ENCODE measurements at regions not wholly inside any gene's neighbourhood (a gene's known extent, or its start where the extent isn't known, plus 50 kb on each side); places are given as distances from the start of the nearest gene placed in this dataset.

GRCh38 chr16:74076568-74076967 is 220.0 kb upstream of the PSMD7 start:
- no peaks in the 10 kb centered on the region for H3K9me3 ChIP-seq (replicated peaks; ENCODE audit: control insufficient read depth, low read depth, low read length)
- no peak overlapping the region for H3K27ac ChIP-seq (ENCODE audit: low read length)
- 80% methylated on average over 2 of the region's 2 CpGs for whole genome bisulfite sequencing (ENCODE audit: insufficient coverage)
- DNase-seq = no peak
- no peaks in the 10 kb centered on the region for H3K4me1 ChIP-seq (ENCODE audit: control insufficient read depth, insufficient read depth, low read length)
- H3K36me3 ChIP-seq (ENCODE audit: control insufficient read depth, insufficient read depth, low read length) = no peaks in the 10 kb centered on the region
- H3K27me3 ChIP-seq (ENCODE audit: control insufficient read depth, insufficient read depth, low read length) = no peaks in the 10 kb centered on the region
- H3K4me3 ChIP-seq (ENCODE audit: low read length) = no peak overlapping the region

DNA sequence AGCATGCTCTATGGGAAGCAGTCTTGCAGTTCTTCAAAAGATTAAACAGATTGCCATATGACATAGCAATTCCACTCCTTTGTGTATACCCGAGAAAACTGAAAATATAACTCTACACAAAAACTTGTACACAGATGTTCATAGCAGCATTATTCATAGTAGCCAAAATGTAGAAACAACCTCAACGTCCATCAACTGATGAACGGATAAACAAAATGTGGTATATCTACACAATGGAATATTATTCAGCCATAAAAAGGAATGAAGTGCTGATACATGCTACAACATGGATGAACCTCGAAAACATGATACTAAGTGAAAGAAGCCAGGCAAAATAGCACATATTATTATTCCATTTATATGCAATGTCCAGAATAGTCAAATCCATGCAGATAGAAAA is 221.2 kb upstream of the PSMD7 start:
- Histone ChIP-seq H3K9me3 (replicated peaks; ENCODE audit: control insufficient read depth, low read depth, low read length) (no peaks in the 10 kb centered on the region), H3K27ac (ENCODE audit: low read length) (no peak overlapping the region), H3K36me3 (ENCODE audit: control insufficient read depth, insufficient read depth, low read length) (no peaks in the 10 kb centered on the region), H3K4me1 (ENCODE audit: control insufficient read depth, insufficient read depth, low read length) (no peaks in the 10 kb centered on the region), H3K4me3 (ENCODE audit: low read length) (no peak overlapping the region), H3K27me3 (ENCODE audit: control insufficient read depth, insufficient read depth, low read length) (no peaks in the 10 kb centered on the region)
- WGBS (ENCODE audit: insufficient coverage) = no CpG with 5 or more reads among the region's 4 CpGs
- no peak for DNase-seq

DNA sequence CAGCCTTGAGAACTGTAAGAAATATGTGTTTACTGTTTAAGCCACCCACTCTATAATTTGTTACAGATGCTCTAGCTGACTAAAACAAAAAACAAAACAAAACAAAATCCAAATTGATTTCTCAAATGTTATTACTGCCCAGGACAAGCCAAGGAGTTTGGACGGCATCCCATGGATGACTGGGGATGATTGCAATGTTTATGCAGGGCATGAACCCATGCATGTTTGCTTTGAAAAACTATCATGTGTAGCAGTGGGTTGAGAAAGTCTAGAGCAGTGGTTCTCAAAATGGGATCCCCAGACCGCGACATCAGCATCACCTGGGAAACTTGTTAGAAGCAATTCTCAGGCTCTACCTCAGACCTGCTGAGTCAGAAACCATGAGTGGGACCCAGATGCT is 223.2 kb upstream of the PSMD7 start:
- Histone ChIP-seq H3K27me3 (ENCODE audit: control insufficient read depth, insufficient read depth, low read length) (no peaks in the 10 kb centered on the region), H3K36me3 (ENCODE audit: control insufficient read depth, insufficient read depth, low read length) (no peaks in the 10 kb centered on the region), H3K9me3 (replicated peaks; ENCODE audit: control insufficient read depth, low read depth, low read length) (no peaks in the 10 kb centered on the region), H3K4me3 (ENCODE audit: low read length) (no peak overlapping the region), H3K27ac (ENCODE audit: low read length) (no peak overlapping the region), H3K4me1 (ENCODE audit: control insufficient read depth, insufficient read depth, low read length) (no peaks in the 10 kb centered on the region)
- DNase-seq = peak; percentile 57
- 47% methylated on average over 3 of the region's 3 CpGs for WGBS (ENCODE audit: insufficient coverage)

DNA sequence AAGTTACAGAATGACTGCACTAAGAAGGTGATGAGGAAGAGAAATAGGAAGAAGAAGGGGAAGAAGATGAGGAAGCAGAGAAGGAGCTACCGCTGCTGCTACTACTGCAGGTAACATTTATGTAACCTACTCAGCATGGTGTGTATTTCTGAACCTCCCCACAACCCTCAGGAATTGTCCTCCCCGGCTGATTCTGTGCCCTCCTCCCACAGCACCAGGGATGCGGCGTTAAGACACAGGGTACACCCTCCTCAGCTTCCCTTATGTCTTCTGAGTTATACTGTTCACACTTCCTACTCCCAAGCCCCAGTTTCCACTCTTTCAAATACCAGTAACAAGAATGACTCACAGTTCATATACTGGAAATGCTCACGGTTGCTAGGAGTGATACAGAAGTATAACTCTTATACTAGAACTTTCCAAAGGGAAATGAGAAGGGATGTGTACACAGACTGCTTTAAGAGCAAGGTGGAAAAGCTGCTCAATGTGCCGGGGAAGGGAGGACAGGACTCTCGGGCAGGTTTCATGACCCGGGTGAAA is 224.5 kb upstream of the PSMD7 start:
- Histone ChIP-seq H3K4me1 (ENCODE audit: control insufficient read depth, insufficient read depth, low read length) (no peaks in the 10 kb centered on the region), H3K27me3 (ENCODE audit: control insufficient read depth, insufficient read depth, low read length) (no peaks in the 10 kb centered on the region), H3K4me3 (ENCODE audit: low read length) (no peak overlapping the region), H3K9me3 (replicated peaks; ENCODE audit: control insufficient read depth, low read depth, low read length) (no peaks in the 10 kb centered on the region), H3K36me3 (ENCODE audit: control insufficient read depth, insufficient read depth, low read length) (no peaks in the 10 kb centered on the region), H3K27ac (ENCODE audit: low read length) (no peak overlapping the region)
- 65% methylated on average over 6 of the region's 8 CpGs for WGBS (ENCODE audit: insufficient coverage)
- peak; percentile 7 for DNase-seq

DNA sequence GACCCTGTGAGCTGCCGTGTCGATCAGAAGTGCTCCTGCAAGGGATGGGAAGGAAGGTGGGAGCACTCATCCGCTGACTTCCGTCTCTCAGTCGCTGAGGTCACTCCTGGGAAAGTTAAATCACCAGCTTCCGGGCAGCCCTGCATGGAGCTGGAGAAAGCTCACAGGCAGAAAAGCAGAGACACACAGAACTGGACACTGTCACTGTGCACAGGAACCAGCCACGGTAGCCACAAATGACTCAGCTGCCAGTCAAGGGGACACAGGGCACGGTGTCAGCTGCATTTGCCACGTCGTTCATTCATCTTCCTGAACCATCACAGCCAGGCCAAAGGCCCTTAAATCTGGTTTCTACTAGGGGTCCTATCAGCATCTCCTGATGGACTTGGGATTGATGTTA is 226.4 kb upstream of the PSMD7 start:
- Histone ChIP-seq H3K4me3 (ENCODE audit: low read length) (no peak overlapping the region), H3K27me3 (ENCODE audit: control insufficient read depth, insufficient read depth, low read length) (no peaks in the 10 kb centered on the region), H3K27ac (ENCODE audit: low read length) (no peak overlapping the region), H3K4me1 (ENCODE audit: control insufficient read depth, insufficient read depth, low read length) (no peaks in the 10 kb centered on the region), H3K9me3 (replicated peaks; ENCODE audit: control insufficient read depth, low read depth, low read length) (no peaks in the 10 kb centered on the region), H3K36me3 (ENCODE audit: control insufficient read depth, insufficient read depth, low read length) (no peaks in the 10 kb centered on the region)
- DNase-seq = no peak
- WGBS (ENCODE audit: insufficient coverage) = 64% methylated on average over 9 of the region's 10 CpGs

DNA sequence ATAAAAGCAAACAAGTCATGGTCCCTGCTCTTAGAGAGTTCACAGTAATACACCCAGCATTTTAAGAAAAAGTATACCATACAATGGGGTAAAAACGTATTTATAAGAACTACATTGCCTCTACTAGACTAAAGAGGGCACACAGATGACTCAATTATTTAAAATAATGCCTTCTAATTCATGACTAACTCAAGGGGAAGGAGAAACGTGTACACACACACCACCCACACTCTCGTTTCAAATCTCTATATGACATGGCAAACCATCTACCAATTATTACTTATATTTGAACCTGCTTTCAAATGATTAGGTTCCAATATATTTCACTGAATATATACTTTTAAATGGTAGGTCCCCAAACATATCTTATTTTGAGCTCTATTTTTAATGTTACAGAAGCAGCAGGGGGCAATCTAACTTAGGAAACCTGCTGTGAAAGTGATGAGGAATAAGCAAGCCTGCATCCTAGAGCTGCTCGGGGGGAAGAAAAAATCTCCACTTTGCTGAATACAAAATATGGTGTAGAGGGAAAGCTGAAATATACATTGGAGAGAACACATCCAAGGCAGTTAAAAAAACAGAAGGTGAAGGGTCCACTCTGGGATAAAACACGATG is 232.4 kb upstream of the PSMD7 start:
- DNase-seq = peak; percentile 60
- WGBS (ENCODE audit: insufficient coverage) = no CpG with 5 or more reads among the region's 5 CpGs
- H3K27me3 ChIP-seq (ENCODE audit: control insufficient read depth, insufficient read depth, low read length) = no peaks in the 10 kb centered on the region

GRCh38 chr16:74053826-74054225 is 242.8 kb upstream of the PSMD7 start:
- Histone ChIP-seq H3K27me3 (ENCODE audit: control insufficient read depth, insufficient read depth, low read length) (no peaks in the 10 kb centered on the region), H3K27ac (ENCODE audit: low read length) (no peak overlapping the region), H3K4me1 (ENCODE audit: control insufficient read depth, insufficient read depth, low read length) (no peaks in the 10 kb centered on the region), H3K4me3 (ENCODE audit: low read length) (no peak overlapping the region), H3K9me3 (replicated peaks; ENCODE audit: control insufficient read depth, low read depth, low read length) (peaks cover 5% of the 10 kb centered on the region), H3K36me3 (ENCODE audit: control insufficient read depth, insufficient read depth, low read length) (no peaks in the 10 kb centered on the region)
- WGBS (ENCODE audit: insufficient coverage) = 20% methylated on average over 2 of the region's 4 CpGs
- DNase-seq = peak; percentile 90

More for the DNA sequence above, 232.4 kb upstream of the PSMD7 start:
- no peaks in the 10 kb centered on the region for H3K4me1 ChIP-seq (ENCODE audit: control insufficient read depth, insufficient read depth, low read length)
- no peak overlapping the region for H3K4me3 ChIP-seq (ENCODE audit: low read length)
- H3K36me3 ChIP-seq (ENCODE audit: control insufficient read depth, insufficient read depth, low read length) = no peaks in the 10 kb centered on the region
- H3K9me3 ChIP-seq (replicated peaks; ENCODE audit: control insufficient read depth, low read depth, low read length) = no peaks in the 10 kb centered on the region
- no peak overlapping the region for H3K27ac ChIP-seq (ENCODE audit: low read length)

DNA sequence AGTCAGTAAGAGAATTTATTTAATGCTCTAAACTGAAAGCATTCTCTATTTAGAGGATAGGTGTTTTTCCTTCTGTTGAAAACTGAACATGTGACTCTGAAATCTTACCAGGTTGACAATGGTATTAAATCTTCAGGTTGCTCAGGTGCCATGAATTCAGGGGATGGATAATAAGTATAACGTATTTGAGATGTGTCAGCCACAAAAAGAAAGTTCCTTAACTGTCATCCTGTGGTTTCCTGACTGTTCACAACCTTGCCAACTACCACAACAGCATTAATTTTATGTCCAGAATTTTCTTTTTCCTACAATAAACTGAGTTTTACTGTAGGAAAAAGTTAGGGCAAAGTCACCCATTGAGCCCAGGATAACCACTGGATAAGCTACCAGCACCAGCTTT is 243.3 kb upstream of the PSMD7 start:
- no peak overlapping the region for H3K27ac ChIP-seq (ENCODE audit: low read length)
- no peak for DNase-seq
- no CpG with 5 or more reads among the region's 1 CpG for WGBS (ENCODE audit: insufficient coverage)
- no peak overlapping the region for H3K4me3 ChIP-seq (ENCODE audit: low read length)
- H3K9me3 ChIP-seq (replicated peaks; ENCODE audit: control insufficient read depth, low read depth, low read length) = peaks cover 5% of the 10 kb centered on the region
- no peaks in the 10 kb centered on the region for H3K36me3 ChIP-seq (ENCODE audit: control insufficient read depth, insufficient read depth, low read length)
- H3K4me1 ChIP-seq (ENCODE audit: control insufficient read depth, insufficient read depth, low read length) = no peaks in the 10 kb centered on the region
- no peaks in the 10 kb centered on the region for H3K27me3 ChIP-seq (ENCODE audit: control insufficient read depth, insufficient read depth, low read length)

DNA sequence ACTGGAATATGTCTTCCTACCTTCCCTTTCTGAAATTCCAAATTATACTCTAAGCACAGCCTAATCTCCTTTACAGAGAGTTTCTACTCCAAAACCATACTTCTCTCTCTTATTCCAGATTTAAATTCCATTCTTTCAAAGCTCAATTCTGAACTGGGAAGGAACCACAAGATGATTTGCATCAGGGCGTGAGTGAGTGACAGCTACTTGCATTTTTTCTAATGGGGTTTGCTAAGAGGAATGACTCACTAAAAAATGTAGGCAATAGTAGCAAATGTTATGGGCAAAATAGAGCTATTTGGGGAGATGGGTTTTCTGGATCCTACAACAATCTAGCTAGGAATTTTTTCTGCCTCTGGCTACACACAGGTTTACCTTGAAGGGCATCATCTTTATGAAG is 244.6 kb upstream of the PSMD7 start:
- Histone ChIP-seq H3K9me3 (replicated peaks; ENCODE audit: control insufficient read depth, low read depth, low read length) (peaks cover 5% of the 10 kb centered on the region), H3K4me1 (ENCODE audit: control insufficient read depth, insufficient read depth, low read length) (no peaks in the 10 kb centered on the region), H3K36me3 (ENCODE audit: control insufficient read depth, insufficient read depth, low read length) (no peaks in the 10 kb centered on the region), H3K27me3 (ENCODE audit: control insufficient read depth, insufficient read depth, low read length) (no peaks in the 10 kb centered on the region), H3K4me3 (ENCODE audit: low read length) (no peak overlapping the region), H3K27ac (ENCODE audit: low read length) (no peak overlapping the region)
- no CpG with 5 or more reads among the region's 1 CpG for WGBS (ENCODE audit: insufficient coverage)
- DNase-seq = no peak

DNA sequence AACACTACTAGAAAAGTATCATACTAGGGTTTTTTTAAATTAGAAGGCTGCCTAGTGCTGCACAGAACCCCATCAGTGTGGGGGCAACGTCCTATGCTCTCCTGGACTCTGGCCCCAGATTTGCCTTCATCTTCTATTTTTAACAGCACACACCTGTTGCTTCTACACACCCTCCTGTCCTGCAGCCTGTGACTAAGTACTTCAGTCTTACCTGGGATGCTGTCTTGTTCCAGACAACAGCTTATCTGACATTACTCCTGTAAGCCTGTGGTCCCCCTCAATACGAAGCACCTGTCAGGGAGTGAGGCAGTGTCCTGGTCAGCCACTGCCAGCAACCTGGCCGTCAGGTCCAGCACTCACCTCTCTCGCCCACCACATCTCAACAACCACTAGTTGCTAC is 247.6 kb upstream of the PSMD7 start:
- no peaks in the 10 kb centered on the region for H3K4me1 ChIP-seq (ENCODE audit: control insufficient read depth, insufficient read depth, low read length)
- H3K27ac ChIP-seq (ENCODE audit: low read length) = no peak overlapping the region
- no peaks in the 10 kb centered on the region for H3K9me3 ChIP-seq (replicated peaks; ENCODE audit: control insufficient read depth, low read depth, low read length)
- WGBS (ENCODE audit: insufficient coverage) = 77% methylated on average over 3 of the region's 4 CpGs
- no peak overlapping the region for H3K4me3 ChIP-seq (ENCODE audit: low read length)
- no peaks in the 10 kb centered on the region for H3K27me3 ChIP-seq (ENCODE audit: control insufficient read depth, insufficient read depth, low read length)
- H3K36me3 ChIP-seq (ENCODE audit: control insufficient read depth, insufficient read depth, low read length) = no peaks in the 10 kb centered on the region
- no peak for DNase-seq

GRCh38 chr16:74046524-74046923 is 250.1 kb upstream of the PSMD7 start:
- H3K9me3 ChIP-seq (replicated peaks; ENCODE audit: control insufficient read depth, low read depth, low read length) = no peaks in the 10 kb centered on the region
- no peak overlapping the region for H3K4me3 ChIP-seq (ENCODE audit: low read length)
- no peak for DNase-seq
- no peaks in the 10 kb centered on the region for H3K27me3 ChIP-seq (ENCODE audit: control insufficient read depth, insufficient read depth, low read length)
- H3K27ac ChIP-seq (ENCODE audit: low read length) = no peak overlapping the region
- no peaks in the 10 kb centered on the region for H3K36me3 ChIP-seq (ENCODE audit: control insufficient read depth, insufficient read depth, low read length)
- H3K4me1 ChIP-seq (ENCODE audit: control insufficient read depth, insufficient read depth, low read length) = no peaks in the 10 kb centered on the region
- WGBS (ENCODE audit: insufficient coverage) = 100% methylated on average over 1 of the region's 5 CpGs
